ENCODE measurements at regions not wholly inside any gene's neighbourhood (a gene's known extent, or its start where the extent isn't known, plus 50 kb on each side); places are given as distances from the start of the nearest gene placed in this dataset.

DNA sequence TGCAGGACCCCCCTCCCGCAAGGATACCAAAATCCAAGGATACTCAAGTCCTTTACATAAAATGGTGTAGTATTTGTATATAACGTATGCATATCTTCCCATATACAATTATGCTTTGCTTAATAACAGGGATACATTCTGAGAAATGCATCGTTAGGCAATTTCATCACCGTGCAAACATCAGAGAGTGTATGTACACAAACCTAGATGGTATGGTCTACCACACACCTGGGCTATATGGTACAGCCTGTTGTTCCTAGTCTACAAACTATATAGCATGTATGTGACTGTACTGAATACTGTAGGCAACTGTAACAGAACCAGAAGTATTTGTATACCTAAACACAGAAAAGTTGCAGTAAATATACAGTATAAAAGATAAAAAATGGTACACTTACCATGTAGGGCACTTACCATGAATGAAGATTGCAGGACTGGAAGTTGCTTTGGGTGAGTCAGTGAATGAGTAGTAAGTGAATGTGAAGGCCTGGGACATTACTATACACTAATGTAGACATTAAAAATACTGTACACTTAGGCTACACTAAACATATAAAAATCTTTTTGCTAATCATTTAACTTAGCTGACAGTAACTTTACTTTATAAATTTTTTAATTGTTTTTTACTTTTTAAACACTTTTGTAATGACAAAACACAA, 141.1 kb downstream of the SLC41A2 start:
- TF ChIP-seq, protein P1, sequence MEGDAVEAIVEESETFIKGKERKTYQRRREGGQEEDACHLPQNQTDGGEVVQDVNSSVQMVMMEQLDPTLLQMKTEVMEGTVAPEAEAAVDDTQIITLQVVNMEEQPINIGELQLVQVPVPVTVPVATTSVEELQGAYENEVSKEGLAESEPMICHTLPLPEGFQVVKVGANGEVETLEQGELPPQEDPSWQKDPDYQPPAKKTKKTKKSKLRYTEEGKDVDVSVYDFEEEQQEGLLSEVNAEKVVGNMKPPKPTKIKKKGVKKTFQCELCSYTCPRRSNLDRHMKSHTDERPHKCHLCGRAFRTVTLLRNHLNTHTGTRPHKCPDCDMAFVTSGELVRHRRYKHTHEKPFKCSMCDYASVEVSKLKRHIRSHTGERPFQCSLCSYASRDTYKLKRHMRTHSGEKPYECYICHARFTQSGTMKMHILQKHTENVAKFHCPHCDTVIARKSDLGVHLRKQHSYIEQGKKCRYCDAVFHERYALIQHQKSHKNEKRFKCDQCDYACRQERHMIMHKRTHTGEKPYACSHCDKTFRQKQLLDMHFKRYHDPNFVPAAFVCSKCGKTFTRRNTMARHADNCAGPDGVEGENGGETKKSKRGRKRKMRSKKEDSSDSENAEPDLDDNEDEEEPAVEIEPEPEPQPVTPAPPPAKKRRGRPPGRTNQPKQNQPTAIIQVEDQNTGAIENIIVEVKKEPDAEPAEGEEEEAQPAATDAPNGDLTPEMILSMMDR (IDR thresholded peaks at IDR 0.05; ENCODE audit: control insufficient read depth, insufficient read depth, low read depth, low read length, missing control alignments): no peak
- no peak for DNase-seq (ENCODE audit: low read depth)
- H3K4me3 ChIP-seq (ENCODE audit: control insufficient read depth, low read depth, low read length): no peak overlapping the region

DNA sequence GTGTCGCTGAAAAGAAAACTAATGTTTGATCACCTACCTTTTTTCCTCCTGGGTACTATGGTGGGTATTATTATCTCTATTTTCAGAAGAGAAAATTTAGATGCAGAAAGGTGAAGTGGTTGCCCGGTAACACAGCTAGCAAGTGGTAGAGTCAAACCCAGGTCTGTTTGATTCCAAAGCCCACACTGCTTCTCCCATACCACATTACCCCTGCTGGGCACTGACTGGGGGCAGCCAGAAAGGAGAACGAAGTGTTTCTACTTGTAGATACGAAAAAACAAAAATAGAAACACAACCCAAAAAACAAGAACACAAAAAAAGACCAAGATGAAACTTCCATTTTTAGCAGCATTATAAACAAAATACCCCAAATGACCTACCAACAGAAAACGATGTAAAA, 142.2 kb downstream of the SLC41A2 start:
- H3K4me3 ChIP-seq (ENCODE audit: control insufficient read depth, low read depth, low read length): no peak overlapping the region
- TF ChIP-seq, protein P1 (IDR thresholded peaks at IDR 0.05; ENCODE audit: control insufficient read depth, insufficient read depth, low read depth, low read length, missing control alignments): no peak
- no peak for DNase-seq (ENCODE audit: low read depth)

DNA sequence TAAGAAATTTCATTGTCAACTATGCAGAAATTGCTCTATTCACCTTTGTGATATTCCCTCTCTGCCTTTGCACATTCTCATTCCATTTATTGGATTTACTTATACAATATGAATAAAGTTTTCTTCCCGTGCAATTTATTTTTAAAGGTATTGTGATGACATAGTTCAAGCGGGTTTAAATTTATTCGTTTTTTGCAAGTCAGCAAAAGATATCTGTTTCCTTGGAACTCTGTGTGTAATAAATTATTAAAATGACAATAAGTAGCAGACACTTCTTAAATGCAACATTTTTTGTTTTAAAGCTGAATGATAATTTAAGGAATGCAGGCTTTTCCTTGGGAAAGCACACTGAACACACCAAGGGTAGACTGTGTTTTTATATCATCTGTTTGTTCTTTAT, 143.1 kb downstream of the SLC41A2 start:
- TF ChIP-seq, protein P1 (IDR thresholded peaks at IDR 0.05; ENCODE audit: control insufficient read depth, insufficient read depth, low read depth, low read length, missing control alignments): no peak

More for the DNA sequence above, 143.1 kb downstream of the SLC41A2 start:
- H3K4me3 ChIP-seq (ENCODE audit: control insufficient read depth, low read depth, low read length): no peak overlapping the region
- no peak for DNase-seq (ENCODE audit: low read depth)
